Activated T-cell treated with anti-CD3 and anti-CD28 coated beads, Interleukin-2, amount 50 U/mL, for 4 hours (primary cell): ENCODE measurements at regions not wholly inside any gene's neighbourhood (a gene's known extent, or its start where the extent isn't known, plus 50 kb on each side); places are given as distances from the start of the nearest gene placed in this dataset.
"Not testable (repeated sequence)": the region's sequence is repeated elsewhere in the genome, so short reads cannot be mapped to it uniquely, and the experiment has no call there.

Experiments used
- ATAC-seq, 2 donors: fragments of 200-7000 bp; cut with Tn5 transposase; one replicate each; pipeline ENCODE4 v1.10.0; 2021
- DNase-seq: peaks from one replicate; pipeline ENCODE4 v3.0.0-alpha.2; 2020
- H3K27me3 Mint-ChIP-seq: one replicate; pipeline ENCODE4 v1.8.0; 2021; ENCODE audit warnings: low read depth, mixed read lengths
- H3K36me3 Mint-ChIP-seq: one replicate; pipeline ENCODE4 v1.8.0; 2022; ENCODE audit warnings: mixed read lengths; ENCODE audit not compliant: insufficient read depth
- H3K4me1 Mint-ChIP-seq: one replicate; pipeline ENCODE4 v1.8.0; 2021; ENCODE audit warnings: low read depth, mixed read lengths
- H3K4me3 Mint-ChIP-seq: one replicate; pipeline ENCODE4 v1.8.0; 2021; ENCODE audit warnings: mild to moderate bottlenecking, moderate library complexity, mixed read lengths
- H3K9me3 Mint-ChIP-seq: one replicate; pipeline ENCODE4 v1.8.0; 2021; ENCODE audit warnings: mixed read lengths

GRCh38 chr3:27616031-27616430 lies 106.1 kb downstream of the EOMES start:
- Mint-ChIP-seq H3K4me1 (no peaks in the 10 kb centered on the region), H3K27me3 (no peaks in the 10 kb centered on the region), H3K36me3 (peaks cover 2% of the 10 kb centered on the region), H3K4me3 (no peak overlapping the region), H3K9me3 (peaks cover 10% of the 10 kb centered on the region)
- DNase-seq (no peak), ATAC-seq (no peak)

GRCh38 chr3:27615555-27615954 lies 106.6 kb downstream of the EOMES start:
- DNase-seq, result no peak
- peaks cover 2% of the 10 kb centered on the region for H3K36me3 Mint-ChIP-seq
- ATAC-seq, result no peak
- H3K9me3 Mint-ChIP-seq, result peaks cover 10% of the 10 kb centered on the region
- no peaks in the 10 kb centered on the region for H3K27me3 Mint-ChIP-seq
- H3K4me1 Mint-ChIP-seq, result no peaks in the 10 kb centered on the region
- H3K4me3 Mint-ChIP-seq, result no peak overlapping the region

GRCh38 chr3:27614592-27614991 lies 107.5 kb downstream of the EOMES start:
- Mint-ChIP-seq H3K9me3 (peaks cover 10% of the 10 kb centered on the region), H3K27me3 (no peaks in the 10 kb centered on the region), H3K4me3 (no peak overlapping the region), H3K36me3 (peaks cover 2% of the 10 kb centered on the region), H3K4me1 (no peaks in the 10 kb centered on the region)
- ATAC-seq, result no peak
- no peak for DNase-seq

GRCh38 chr3:27613846-27614500 lies 108.2 kb downstream of the EOMES start:
- ATAC-seq, result no peak
- Mint-ChIP-seq H3K4me1 (no peaks in the 10 kb centered on the region), H3K9me3 (peaks cover 10% of the 10 kb centered on the region), H3K4me3 (no peak overlapping the region), H3K27me3 (no peaks in the 10 kb centered on the region), H3K36me3 (peaks cover 2% of the 10 kb centered on the region)
- DNase-seq, result no peak

DNA sequence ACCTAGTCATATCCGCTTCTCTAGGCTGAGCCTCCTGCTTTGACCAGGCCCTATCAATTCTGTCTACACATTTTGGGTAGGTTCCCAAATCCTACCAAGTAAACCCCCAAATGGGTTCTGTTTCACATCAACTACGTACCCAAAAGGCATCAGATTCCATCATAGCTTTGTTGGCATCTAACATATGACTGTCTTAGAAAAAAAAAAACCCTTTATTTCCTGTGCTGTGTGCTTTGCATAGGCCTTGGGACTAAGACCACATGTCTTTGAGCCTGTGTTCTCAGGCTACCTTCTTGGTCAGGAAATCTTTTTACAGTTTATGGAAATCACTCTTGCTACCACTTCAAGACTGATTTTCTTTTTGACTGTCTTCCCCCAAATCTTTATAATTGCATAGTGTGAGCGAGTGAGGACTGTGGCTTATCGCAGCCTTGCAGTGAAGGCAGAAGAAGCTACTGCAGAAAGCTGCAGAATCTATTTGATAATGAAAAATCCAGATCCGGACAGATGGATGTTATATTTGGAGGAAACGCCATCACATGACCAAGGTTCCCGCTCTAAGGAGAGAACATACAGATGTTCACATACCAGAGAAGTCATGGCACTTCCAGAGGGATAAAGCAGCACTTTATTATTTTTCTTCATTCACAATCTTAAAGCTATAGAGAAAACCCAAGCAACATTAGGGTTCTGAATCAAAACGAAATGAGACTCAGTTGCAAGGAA lies 111.2 kb downstream of the EOMES start:
- peaks cover 2% of the 10 kb centered on the region for H3K36me3 Mint-ChIP-seq
- ATAC-seq, result no peak
- no peaks in the 10 kb centered on the region for H3K27me3 Mint-ChIP-seq

GRCh38 chr3:27607370-27607769 lies 114.8 kb downstream of the EOMES start:
- no peaks in the 10 kb centered on the region for H3K36me3 Mint-ChIP-seq
- ATAC-seq, result no peak

More for the DNA sequence above, 111.2 kb downstream of the EOMES start:
- H3K4me3 Mint-ChIP-seq, result no peak overlapping the region
- peaks cover 10% of the 10 kb centered on the region for H3K9me3 Mint-ChIP-seq
- no peak for DNase-seq
- no peaks in the 10 kb centered on the region for H3K4me1 Mint-ChIP-seq

DNA sequence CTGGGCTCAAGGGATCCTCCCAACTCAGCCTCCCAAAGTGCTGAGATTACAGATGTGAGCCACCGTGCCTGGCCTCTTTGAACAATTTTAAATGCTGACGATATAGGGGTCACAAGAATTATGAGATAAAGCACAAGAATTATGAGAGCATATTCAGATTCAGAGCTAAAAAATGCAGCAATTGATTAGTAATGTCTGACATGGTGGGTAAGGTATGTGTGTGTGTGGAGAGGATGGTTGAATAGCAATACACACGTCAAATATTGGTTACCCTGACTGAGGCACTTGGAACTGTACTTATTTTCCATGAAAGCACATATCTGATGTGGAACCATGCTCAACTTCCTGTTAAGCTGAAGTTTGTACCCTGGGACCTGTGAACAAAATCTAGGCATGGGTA lies 115.6 kb downstream of the EOMES start:
- peaks cover 5% of the 10 kb centered on the region for H3K9me3 Mint-ChIP-seq
- H3K4me3 Mint-ChIP-seq, result no peak overlapping the region

More at GRCh38 chr3:27607370-27607769, 114.8 kb downstream of the EOMES start:
- Mint-ChIP-seq H3K4me1 (no peaks in the 10 kb centered on the region), H3K9me3 (peaks cover under 1% of the 10 kb centered on the region), H3K27me3 (no peaks in the 10 kb centered on the region), H3K4me3 (no peak overlapping the region)
- DNase-seq, result no peak

DNA sequence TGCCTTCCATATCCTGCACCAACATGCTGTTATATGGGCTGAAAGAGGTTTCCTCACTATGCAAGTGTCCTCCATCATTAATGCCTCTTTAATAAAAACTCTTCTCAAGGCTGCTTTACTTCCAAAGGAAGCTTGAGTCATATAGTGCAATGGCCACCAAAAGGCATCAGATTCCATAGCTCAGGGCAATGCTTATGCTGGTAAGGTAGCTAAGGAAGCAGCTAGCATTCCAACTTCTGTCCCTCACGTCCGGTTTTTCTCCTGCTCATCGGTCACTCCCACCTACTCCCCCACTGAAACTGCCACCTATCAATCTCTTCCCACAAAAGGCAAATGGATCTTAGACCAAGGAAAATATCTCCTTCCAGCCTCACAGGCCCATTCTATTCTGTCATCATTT lies 117.1 kb upstream of the SLC4A7 start:
- not testable (repeated sequence) for ATAC-seq, H3K36me3 Mint-ChIP-seq, H3K9me3 Mint-ChIP-seq, H3K4me1 Mint-ChIP-seq, H3K4me3 Mint-ChIP-seq, DNase-seq, H3K27me3 Mint-ChIP-seq

More for the DNA sequence above, 115.6 kb downstream of the EOMES start:
- DNase-seq, result no peak
- Mint-ChIP-seq H3K36me3 (no peaks in the 10 kb centered on the region), H3K27me3 (no peaks in the 10 kb centered on the region), H3K4me1 (no peaks in the 10 kb centered on the region)
- ATAC-seq, result no peak

DNA sequence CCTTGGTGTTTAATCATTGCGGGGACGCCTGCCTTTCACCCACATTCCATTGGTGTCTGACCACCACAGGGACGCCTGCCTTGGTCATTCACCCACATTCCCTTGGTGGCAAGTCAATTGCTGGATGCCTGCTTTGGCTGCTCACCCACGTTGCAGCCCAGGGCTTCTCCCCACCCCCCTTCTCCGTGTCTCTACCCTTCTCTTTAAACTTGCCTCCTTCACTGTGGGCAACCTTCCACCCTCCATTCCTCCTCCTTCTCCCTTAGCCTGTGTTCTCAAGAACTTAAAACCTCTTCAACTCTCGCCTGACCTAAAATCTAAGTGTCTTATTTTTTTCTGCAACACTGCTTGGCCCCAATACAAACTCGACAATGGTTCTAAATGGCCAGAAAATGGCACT lies 115.6 kb upstream of the SLC4A7 start:
- H3K4me3 Mint-ChIP-seq, H3K27me3 Mint-ChIP-seq, ATAC-seq, H3K9me3 Mint-ChIP-seq, H3K36me3 Mint-ChIP-seq, DNase-seq: not testable (repeated sequence)
- H3K4me1 Mint-ChIP-seq, result peaks cover 11% of the 10 kb centered on the region

- ATAC-seq, result no peak
- no peak for DNase-seq
Measured at GRCh38 chr3:27596921-27597320, 112.7 kb upstream of the SLC4A7 start.

GRCh38 chr3:27596334-27596841 lies 112.2 kb upstream of the SLC4A7 start:
- H3K36me3 Mint-ChIP-seq, result no peaks in the 10 kb centered on the region
- no peaks in the 10 kb centered on the region for H3K27me3 Mint-ChIP-seq
- ATAC-seq (peak; percentile 56 to 57), DNase-seq (no peak)
- H3K9me3 Mint-ChIP-seq, result no peaks in the 10 kb centered on the region
- H3K4me3 Mint-ChIP-seq, result no peak overlapping the region
- peaks cover 24% of the 10 kb centered on the region for H3K4me1 Mint-ChIP-seq

More at GRCh38 chr3:27596921-27597320, 112.7 kb upstream of the SLC4A7 start:
- no peak overlapping the region for H3K4me3 Mint-ChIP-seq
- no peaks in the 10 kb centered on the region for H3K27me3 Mint-ChIP-seq
- no peaks in the 10 kb centered on the region for H3K36me3 Mint-ChIP-seq
- peaks cover 18% of the 10 kb centered on the region for H3K4me1 Mint-ChIP-seq
- H3K9me3 Mint-ChIP-seq, result peaks cover under 1% of the 10 kb centered on the region

DNA sequence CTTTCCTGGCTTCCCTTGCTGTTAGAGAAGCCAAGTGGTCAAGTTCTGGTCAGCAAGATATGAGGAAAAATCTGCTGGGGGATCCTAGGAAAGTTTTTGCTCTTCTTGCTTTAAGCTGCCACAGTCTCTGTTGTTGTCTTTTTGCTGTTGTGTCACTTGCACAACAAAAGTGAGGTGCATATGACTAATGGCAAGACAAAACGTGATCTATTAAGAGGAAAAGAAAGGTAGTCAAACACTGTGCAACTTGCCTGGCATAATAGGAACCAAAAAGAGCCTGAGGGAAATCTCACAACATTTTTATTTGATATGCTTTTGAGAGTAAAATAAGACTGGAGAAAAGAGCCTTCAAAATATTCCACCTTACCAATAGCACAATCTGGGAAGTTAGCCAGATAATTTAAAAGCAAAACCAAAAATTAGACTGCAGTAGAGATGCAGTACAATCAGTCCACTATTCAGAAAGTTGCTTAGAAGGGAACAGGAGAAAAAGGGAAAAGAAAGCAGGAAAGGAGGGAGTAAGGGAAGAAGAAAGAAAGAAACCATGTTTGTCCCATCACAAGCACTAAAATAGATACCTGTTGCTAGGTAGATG lies 110.0 kb upstream of the SLC4A7 start:
- peaks cover 41% of the 10 kb centered on the region for H3K4me1 Mint-ChIP-seq

DNA sequence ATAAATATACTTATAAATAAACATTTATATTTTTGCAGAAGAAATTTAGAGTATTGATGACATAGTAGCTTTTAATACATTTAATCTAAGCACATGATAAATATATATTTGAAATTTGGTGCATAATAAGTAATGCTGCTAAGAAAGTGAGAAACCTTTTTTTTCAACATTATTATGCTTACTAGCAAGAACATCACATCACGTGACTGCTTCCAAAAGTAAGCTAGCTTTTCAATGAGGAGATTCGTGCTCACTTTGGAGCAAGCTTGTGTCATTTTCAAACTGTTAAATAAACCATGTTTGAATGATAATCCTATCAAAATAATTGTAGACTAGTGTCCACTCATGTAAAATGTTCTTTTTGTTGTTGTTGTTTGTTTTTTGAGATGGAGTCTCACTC lies 109.0 kb upstream of the SLC4A7 start:
- H3K4me3 Mint-ChIP-seq, result no peak overlapping the region
- DNase-seq (no peak), ATAC-seq (no peak)
- no peaks in the 10 kb centered on the region for H3K27me3 Mint-ChIP-seq
- peaks cover 41% of the 10 kb centered on the region for H3K4me1 Mint-ChIP-seq
- H3K9me3 Mint-ChIP-seq, result no peaks in the 10 kb centered on the region
- no peaks in the 10 kb centered on the region for H3K36me3 Mint-ChIP-seq

More for the DNA sequence above, 110.0 kb upstream of the SLC4A7 start:
- ATAC-seq (no peak), DNase-seq (no peak)
- no peak overlapping the region for H3K4me3 Mint-ChIP-seq
- no peaks in the 10 kb centered on the region for H3K27me3 Mint-ChIP-seq
- H3K9me3 Mint-ChIP-seq, result no peaks in the 10 kb centered on the region
- no peaks in the 10 kb centered on the region for H3K36me3 Mint-ChIP-seq

DNA sequence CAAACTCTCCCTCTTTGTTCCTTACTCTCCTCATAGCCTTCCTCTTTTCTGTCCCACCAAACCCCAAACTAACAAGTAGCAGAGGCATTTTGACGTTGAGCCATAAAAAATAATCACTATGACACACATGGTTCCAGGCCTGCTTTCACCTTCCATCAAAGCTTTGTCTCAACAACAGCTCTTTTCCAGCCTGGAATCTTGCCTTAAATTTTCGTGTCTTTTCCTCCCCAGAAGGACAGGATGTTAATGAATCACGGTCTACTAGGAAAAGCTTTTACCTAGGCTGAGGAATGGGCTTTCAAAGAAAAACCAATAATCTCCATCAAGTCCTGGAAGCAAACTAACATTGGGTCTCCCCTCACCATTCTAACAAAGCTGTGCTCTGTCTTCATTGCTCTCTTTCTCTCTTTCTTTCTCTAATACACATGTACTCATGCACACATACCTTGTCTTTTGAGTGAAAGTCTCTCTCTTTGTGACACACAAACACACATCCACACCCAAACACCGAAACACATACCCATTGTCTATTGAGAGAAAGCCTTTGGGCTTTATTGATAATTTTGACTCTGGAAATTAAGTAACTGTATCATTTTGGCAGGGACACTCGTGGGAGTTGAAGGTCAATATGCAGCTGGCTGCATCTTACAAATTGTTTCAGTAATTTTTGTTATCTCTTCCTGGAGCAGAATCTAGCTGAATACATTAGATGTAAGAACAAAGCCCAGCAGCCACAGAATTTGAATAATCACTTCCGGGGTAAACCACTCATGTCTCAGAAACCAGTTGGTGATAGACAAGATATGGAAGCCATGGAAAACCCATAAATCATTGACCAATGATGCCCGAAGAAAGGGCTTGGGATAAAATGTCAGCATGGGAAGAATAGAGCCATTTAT lies 107.4 kb upstream of the SLC4A7 start:
- Mint-ChIP-seq H3K36me3 (no peaks in the 10 kb centered on the region), H3K27me3 (no peaks in the 10 kb centered on the region), H3K9me3 (no peaks in the 10 kb centered on the region), H3K4me3 (no peak overlapping the region), H3K4me1 (peaks cover 38% of the 10 kb centered on the region)
- ATAC-seq (peak in 1 of 2 donors; percentile 23), DNase-seq (no peak)
